ENCODE measurements at regions not wholly inside any gene's neighbourhood (a gene's known extent, or its start where the extent isn't known, plus 50 kb on each side); places are given as distances from the start of the nearest gene placed in this dataset.

DNA sequence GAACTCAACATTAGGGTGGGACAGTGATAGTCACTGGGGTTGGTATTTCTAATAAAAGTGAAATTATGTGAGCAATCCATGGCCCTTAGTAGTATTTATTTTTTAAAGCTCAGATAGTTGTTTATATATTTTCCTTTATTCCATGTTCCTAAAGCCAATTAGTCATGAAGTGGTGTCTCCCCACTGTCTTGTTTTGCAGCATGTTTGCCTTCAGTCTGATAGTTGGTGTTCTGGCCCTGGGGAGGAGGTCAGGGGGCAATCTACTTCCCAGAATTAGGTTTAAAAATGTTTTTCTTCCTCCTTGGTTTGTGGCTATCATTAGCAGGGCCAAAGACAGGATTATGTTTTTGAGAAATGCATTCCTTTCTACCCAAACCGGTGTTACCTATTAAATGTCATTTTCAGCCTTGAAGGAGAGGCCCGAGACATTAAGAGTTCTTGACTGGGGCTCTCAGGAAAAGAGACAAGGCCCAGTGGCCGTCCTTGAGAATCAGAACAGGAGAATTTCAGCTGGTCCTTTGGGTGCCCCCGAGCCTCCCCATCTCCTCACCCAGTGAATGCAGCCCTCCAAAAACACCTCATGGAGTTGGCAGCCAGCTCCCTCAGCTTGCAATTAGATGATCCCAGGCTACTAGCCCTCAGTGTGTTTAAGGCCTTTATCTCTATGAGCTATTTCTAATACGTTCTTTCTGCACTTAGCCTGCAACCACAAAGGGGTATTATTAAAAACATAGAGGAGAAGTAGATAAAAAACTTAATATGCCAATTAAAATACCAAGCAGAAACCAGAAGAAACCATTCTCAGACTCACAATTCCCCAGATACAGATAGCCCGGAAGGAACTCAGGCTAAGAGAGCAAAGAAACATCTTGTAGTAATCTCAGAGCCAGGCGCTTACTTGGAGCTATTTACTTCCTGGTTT is 71.3 kb upstream of the NGF start:
- H3K4me2 ChIP-seq (ENCODE audit: low read length) = no peak overlapping the region
- H3K9me3 ChIP-seq (ENCODE audit: low read length) = no peaks in the 10 kb centered on the region
- no peak overlapping the region for H3K9ac ChIP-seq (ENCODE audit: low read length)
- H3K27me3 ChIP-seq (ENCODE audit: insufficient read depth, low read length) = no peaks in the 10 kb centered on the region
- H3F3A ChIP-seq (ENCODE audit: insufficient read depth, low read length) = no peaks in the 10 kb centered on the region
- no peaks in the 10 kb centered on the region for H3K36me3 ChIP-seq (ENCODE audit: insufficient read depth, low read length)
- no peaks in the 10 kb centered on the region for H3K4me1 ChIP-seq (ENCODE audit: insufficient read depth, low read length, severe bottlenecking)
- no peak overlapping the region for H2AFZ ChIP-seq (ENCODE audit: low read length)
- no peak for TF ChIP-seq EZH2 (IDR thresholded peaks at IDR 0.05; ENCODE audit: borderline replicate concordance, low read length)
- TF ChIP-seq, protein P1, sequence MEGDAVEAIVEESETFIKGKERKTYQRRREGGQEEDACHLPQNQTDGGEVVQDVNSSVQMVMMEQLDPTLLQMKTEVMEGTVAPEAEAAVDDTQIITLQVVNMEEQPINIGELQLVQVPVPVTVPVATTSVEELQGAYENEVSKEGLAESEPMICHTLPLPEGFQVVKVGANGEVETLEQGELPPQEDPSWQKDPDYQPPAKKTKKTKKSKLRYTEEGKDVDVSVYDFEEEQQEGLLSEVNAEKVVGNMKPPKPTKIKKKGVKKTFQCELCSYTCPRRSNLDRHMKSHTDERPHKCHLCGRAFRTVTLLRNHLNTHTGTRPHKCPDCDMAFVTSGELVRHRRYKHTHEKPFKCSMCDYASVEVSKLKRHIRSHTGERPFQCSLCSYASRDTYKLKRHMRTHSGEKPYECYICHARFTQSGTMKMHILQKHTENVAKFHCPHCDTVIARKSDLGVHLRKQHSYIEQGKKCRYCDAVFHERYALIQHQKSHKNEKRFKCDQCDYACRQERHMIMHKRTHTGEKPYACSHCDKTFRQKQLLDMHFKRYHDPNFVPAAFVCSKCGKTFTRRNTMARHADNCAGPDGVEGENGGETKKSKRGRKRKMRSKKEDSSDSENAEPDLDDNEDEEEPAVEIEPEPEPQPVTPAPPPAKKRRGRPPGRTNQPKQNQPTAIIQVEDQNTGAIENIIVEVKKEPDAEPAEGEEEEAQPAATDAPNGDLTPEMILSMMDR (IDR thresholded peaks at IDR 0.05; ENCODE audit: low read length) = no peak
- H3K79me2 ChIP-seq (ENCODE audit: insufficient read depth, low read length) = no peaks in the 10 kb centered on the region
- H3K27ac ChIP-seq (ENCODE audit: low read depth, low read length, poor library complexity, severe bottlenecking) = no peak overlapping the region
- H3K9me2 ChIP-seq (ENCODE audit: low read depth, low read length) = no peaks in the 10 kb centered on the region
- H4K20me1 ChIP-seq (ENCODE audit: insufficient read depth, low read length) = no peaks in the 10 kb centered on the region
- no peak overlapping the region for H3K4me3 ChIP-seq (ENCODE audit: low read depth, low read length, poor library complexity, severe bottlenecking)

GRCh38 chr1:115408533-115408932 is 70.5 kb upstream of the NGF start:
- Histone ChIP-seq H3K27ac (ENCODE audit: low read depth, low read length, poor library complexity, severe bottlenecking) (no peak overlapping the region), H3K9me2 (ENCODE audit: low read depth, low read length) (no peaks in the 10 kb centered on the region), H3K9me3 (ENCODE audit: low read length) (no peaks in the 10 kb centered on the region), H3K79me2 (ENCODE audit: insufficient read depth, low read length) (no peaks in the 10 kb centered on the region), H3F3A (ENCODE audit: insufficient read depth, low read length) (no peaks in the 10 kb centered on the region), H3K27me3 (ENCODE audit: insufficient read depth, low read length) (no peaks in the 10 kb centered on the region), H3K36me3 (ENCODE audit: insufficient read depth, low read length) (no peaks in the 10 kb centered on the region), H3K4me2 (ENCODE audit: low read length) (no peak overlapping the region), H4K20me1 (ENCODE audit: insufficient read depth, low read length) (no peaks in the 10 kb centered on the region), H3K4me1 (ENCODE audit: insufficient read depth, low read length, severe bottlenecking) (no peaks in the 10 kb centered on the region), H2AFZ (ENCODE audit: low read length) (no peak overlapping the region), H3K4me3 (ENCODE audit: low read depth, low read length, poor library complexity, severe bottlenecking) (no peak overlapping the region), H3K9ac (ENCODE audit: low read length) (no peak overlapping the region)
- TF ChIP-seq, protein P1 (IDR thresholded peaks at IDR 0.05; ENCODE audit: low read length) = no peak
- TF ChIP-seq EZH2 (IDR thresholded peaks at IDR 0.05; ENCODE audit: borderline replicate concordance, low read length) = no peak

GRCh38 chr1:115404911-115405310 is 66.9 kb upstream of the NGF start:
- Histone ChIP-seq H2AFZ (ENCODE audit: low read length) (no peak overlapping the region), H3K27ac (ENCODE audit: low read depth, low read length, poor library complexity, severe bottlenecking) (no peak overlapping the region), H3K9ac (ENCODE audit: low read length) (no peak overlapping the region), H3K4me1 (ENCODE audit: insufficient read depth, low read length, severe bottlenecking) (no peaks in the 10 kb centered on the region), H3K4me2 (ENCODE audit: low read length) (no peak overlapping the region), H3K79me2 (ENCODE audit: insufficient read depth, low read length) (no peaks in the 10 kb centered on the region), H4K20me1 (ENCODE audit: insufficient read depth, low read length) (no peaks in the 10 kb centered on the region), H3K27me3 (ENCODE audit: insufficient read depth, low read length) (no peaks in the 10 kb centered on the region), H3K4me3 (ENCODE audit: low read depth, low read length, poor library complexity, severe bottlenecking) (no peak overlapping the region), H3K36me3 (ENCODE audit: insufficient read depth, low read length) (no peaks in the 10 kb centered on the region), H3K9me3 (ENCODE audit: low read length) (no peaks in the 10 kb centered on the region), H3F3A (ENCODE audit: insufficient read depth, low read length) (no peaks in the 10 kb centered on the region), H3K9me2 (ENCODE audit: low read depth, low read length) (no peaks in the 10 kb centered on the region)
- no peak for TF ChIP-seq EZH2 (IDR thresholded peaks at IDR 0.05; ENCODE audit: borderline replicate concordance, low read length)
- TF ChIP-seq, protein P1 (IDR thresholded peaks at IDR 0.05; ENCODE audit: low read length) = no peak

All from OCI-LY1 (cell line).